ENCODE measurements at regions not wholly inside any gene's neighbourhood (a gene's known extent, or its start where the extent isn't known, plus 50 kb on each side); places are given as distances from the start of the nearest gene placed in this dataset.
"Not testable (repeated sequence)": the region's sequence is repeated elsewhere in the genome, so short reads cannot be mapped to it uniquely, and the experiment has no call there.

DNA sequence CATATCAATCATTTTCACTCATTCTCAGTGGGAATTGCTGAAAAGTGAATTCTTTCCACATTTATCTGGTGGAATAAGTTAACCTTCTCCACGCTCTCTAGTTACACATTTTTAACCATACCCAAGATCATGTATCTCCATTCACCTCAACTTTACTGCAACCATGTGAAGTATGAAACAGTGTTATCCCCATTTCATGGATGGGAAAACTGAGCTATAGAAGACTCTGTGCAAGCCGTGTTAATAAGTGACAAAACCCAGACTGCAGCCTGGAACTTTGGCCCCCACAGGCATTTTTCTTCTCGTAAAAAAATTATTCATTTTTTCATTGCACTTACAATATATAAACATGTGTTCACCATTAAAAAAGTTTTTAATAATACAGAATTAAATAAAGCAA is 82.4 kb upstream of the CCND2 start:
- no peak for FAIRE-seq

DNA sequence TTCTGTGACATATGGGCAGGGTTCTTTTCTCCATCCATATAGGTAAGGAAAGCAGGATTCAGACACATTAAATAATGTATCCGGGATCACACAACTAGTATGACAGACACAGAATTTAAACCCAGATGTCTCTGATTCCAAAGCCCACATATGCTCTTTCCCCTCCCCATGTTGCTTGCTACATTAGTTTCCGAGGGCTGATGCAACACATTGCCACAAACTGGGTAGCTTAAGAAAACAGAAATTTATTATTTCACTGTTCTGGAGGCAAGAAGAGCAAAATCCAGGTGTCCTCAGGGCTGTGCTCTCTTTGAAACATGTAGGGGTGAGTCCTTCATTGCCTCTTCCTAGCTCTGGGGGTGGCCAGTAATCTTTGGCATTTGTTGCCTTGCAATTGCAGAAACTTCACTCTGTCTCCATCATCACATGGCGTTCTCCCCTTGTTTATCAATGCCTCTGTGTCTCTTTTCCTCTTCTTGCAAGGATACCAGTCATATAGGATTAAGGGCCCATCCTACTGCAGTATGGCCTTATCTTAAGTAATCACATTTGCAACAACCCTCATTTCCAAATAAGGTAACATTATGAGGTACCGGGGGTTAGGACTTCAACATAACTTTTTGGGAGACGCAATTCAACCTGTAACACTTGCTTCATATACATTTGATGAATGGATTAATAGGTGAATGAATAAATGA is 83.0 kb upstream of the CCND2 start:
- no peak for FAIRE-seq

DNA sequence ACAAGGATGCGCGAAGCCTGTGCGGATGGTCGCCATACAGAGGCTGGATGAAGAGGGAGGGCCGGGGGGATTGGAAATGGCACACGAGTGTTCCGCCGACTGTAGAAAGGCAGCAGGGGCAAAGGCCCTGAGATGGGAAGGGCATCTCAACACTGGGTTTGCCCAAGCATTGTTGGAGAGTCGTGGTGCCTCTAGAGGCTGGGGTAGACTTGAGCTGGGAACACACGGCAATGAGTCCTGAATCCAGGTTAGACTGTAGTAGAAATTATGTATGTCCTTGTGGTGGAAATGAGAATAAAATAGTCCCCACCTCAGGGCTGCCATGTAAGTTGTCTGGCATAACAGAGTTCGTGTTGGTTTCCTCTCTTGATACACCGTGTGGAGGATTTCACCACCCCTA is 83.8 kb upstream of the CCND2 start:
- no peak for FAIRE-seq

DNA sequence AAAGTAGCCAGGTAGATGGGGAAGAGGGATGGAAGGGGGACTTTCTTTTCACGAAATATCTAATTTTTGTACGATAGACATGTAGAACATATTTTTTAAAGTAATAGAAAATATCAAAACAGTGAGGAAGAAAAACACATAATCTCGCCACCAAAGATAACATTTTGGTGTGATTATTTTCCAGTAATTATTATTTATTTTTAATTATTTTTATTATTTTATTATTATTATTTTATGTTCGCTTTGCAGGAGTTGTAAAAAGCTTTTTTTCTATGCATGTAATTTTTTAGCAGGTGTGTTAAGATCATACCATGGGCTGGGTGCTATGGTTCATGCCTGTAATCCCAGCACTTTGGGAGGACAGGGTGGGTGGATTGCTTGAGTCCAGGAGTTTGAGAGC is 85.6 kb upstream of the CCND2 start:
- no peak for FAIRE-seq

DNA sequence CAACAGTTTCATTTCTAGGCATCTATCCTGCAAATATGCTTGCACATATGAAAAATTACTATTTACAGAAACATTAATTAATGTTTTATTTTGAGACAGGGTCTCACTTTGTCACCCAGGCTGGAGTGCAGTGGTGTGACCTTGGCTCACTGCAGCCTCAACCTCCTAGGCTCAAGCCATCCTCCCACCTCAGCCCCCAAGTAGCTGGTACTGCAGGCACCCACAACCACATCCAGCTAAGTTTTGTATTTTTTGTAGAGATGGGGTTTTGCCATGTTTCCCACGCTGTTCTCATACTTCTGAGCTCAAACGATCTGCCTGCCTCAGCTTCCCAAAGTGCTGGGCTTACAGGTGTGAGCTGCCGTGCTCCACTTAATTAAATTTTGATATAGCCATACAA is 86.2 kb upstream of the CCND2 start:
- not testable (repeated sequence) for FAIRE-seq

DNA sequence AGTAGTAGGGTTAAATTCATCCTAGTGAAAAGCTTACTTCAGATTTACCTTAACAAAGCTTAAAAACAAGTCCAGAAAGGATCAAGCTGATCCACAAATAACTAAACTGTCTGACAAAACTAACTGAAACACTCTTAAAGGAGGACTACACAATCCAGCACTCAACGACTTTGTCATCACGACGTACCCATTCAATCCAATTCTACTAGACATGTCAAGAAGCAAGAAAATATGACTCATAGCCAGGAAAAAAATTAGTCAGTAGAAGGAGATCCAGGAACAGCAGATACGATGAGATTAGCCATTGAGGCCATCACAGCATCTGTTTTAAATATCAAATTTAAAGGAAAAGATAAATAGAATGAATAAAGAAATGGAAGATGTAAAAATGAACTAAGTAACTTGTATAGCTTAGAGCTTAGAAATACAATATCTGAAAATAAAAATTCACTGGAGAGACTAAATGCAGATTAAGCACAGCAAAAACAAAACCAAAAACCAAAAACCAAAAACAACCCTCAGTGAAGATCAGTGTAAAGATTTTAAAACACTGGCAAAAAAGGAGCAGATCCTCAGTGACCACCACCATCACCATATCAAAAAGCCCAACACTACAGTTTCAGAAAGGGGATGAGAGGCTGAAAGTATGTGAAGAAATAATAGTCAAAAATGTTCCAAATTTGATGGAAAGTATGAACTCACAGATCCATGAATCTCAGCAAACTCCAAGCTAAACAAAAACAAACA is 95.0 kb upstream of the CCND2 start:
- no peak for FAIRE-seq

DNA sequence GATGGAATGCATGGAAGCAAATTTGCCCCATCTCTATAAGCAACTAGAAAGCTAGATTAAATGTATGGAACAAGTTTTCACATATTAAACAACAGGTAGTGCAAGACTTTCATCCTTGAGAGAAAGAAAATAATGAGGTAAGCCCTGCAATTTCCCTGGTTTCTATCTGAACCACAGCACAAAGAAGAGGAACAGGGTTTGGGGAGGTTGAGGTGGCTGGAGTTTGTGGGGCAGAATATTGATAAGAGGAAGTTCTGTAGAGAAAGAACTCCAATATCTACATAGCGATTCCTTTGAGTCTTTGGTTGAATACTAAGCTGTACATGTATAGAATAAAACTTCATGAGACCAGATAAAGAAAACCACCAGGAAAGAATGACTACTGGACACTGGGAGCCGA is 96.3 kb upstream of the CCND2 start:
- no peak for FAIRE-seq

DNA sequence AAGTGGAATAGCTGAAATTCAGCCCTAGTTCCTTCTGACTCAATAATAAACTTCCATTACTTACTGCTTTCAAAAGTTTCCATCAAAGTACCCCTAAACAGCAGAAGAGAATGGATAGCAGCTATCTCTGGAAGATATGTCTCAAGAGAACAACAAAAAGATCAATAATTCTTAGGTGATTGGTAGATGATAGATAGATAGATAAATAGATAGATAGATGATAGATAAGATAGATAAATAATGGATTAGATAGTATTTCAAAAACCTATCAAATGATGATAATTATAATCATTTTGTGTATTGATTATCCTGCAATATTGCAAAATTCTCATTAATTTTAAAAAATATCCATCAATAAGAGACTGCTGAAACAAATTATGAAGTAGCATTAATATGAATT is 97.4 kb upstream of the CCND2 start:
- FAIRE-seq: no peak

DNA sequence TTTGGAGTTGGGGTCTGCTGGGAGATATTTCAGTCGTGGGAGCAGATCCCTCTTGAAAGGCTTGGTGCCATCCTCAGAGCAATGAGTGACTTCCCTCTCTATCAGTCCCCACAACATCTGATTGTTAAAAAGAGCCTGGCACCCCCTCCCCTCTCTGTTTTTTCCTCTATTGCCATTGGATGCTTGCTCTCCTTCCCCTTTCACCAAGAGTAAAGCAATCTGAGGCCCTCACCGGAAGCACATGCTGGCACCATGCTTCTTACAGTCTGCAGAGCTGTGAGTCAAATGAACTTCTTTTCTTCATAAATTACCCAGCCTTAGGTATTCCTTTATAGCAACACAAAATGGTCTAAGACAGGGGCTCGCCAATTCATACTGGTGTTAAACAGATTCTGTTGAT is 99.1 kb upstream of the CCND2 start:
- FAIRE-seq: no peak

DNA sequence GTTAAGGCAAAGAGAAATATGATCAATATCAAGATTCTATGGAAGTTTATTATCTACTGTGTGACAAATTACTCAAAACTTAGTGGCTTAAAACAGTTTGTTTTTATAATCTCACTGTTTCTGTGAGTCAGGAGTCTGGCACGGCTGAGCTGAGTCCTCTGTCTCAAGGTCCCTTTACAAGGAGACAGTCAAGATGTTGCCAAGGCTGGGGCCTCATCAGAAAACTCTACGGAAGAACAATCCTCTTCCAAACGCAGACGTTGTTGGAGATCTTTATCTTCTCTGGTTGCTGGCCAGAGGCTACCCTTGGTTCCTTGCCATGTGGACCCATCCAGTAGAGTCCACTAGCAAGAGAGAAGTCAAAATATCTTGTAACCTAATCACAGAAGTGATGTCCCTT is 100.6 kb upstream of the CCND2 start:
- no peak for FAIRE-seq

DNA sequence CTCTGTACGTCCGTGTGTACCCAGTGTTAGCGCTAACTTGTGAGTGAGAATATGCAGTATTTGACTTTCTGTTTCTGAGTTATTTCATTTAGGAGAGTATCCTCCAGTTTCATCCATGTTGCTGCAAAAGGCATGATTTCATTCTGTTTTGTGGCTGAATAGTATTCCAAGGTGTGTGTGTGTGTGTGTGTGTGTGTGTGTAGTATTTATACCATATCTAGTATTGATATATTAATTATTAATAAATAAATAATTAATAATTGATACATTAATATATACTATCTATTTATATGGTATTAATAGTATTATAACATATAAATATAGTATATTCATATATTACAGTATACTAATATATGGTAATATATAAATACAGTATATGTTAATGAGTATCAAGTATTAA is 101.8 kb upstream of the CCND2 start:
- no peak for FAIRE-seq

DNA sequence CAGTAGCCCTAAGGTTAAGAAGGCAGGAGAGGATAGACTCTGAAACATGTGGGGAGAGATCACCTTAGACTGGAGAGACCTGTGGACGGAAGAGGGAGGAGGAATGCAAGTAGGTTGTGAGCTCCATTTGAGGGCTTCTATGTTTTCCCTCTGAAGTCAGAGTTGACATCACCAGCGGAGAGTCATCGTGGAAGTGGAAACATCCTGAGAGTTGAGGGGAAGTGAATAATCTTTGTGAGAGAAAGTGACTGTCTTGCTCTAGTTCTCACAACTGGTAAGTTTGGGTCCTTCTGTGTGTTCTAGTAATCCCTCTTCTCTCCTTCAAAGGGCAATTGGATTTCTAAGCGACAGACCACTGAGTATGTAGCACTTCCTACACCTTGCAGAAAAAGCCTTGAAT is 103.6 kb upstream of the CCND2 start:
- FAIRE-seq: no peak

DNA sequence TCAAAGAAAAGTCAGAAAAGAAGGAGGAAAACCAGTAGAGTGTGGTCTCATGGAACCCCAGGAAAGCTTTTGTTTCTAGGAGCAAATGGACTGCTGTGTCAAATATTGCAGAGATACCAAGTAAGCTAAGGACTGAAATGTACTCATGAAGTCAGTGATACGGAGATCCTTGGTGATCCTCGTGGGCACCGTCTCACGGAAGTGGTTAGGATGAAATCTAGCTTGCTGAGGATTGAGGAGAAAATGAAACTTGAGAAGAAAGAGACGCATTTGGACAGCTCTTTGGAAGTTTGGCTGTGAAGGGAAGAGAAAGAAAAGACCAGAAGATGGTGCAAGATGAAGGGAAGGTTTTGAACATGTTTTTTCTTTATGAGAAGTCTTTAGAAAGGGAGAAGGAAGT is 104.0 kb upstream of the CCND2 start:
- FAIRE-seq: no peak

DNA sequence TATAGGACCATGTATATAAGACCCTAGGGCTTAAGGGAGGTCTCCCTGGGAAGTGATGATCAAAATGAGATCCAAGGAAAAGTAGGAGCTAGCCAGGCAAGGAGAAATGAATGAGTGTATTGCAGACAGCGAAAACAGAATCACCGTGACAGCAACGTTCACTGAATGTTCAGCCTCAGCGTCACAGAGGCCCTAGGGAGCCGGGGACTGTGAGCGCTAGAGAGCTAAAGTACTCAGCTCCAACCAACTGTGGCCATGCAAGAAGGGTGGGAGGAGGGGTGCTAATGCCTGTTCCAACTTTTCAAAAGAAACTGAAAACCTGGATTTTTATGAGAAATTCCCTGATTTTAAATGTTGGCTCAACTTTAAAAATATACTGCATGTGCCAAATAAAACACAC is 105.5 kb upstream of the CCND2 start:
- FAIRE-seq: no peak

DNA sequence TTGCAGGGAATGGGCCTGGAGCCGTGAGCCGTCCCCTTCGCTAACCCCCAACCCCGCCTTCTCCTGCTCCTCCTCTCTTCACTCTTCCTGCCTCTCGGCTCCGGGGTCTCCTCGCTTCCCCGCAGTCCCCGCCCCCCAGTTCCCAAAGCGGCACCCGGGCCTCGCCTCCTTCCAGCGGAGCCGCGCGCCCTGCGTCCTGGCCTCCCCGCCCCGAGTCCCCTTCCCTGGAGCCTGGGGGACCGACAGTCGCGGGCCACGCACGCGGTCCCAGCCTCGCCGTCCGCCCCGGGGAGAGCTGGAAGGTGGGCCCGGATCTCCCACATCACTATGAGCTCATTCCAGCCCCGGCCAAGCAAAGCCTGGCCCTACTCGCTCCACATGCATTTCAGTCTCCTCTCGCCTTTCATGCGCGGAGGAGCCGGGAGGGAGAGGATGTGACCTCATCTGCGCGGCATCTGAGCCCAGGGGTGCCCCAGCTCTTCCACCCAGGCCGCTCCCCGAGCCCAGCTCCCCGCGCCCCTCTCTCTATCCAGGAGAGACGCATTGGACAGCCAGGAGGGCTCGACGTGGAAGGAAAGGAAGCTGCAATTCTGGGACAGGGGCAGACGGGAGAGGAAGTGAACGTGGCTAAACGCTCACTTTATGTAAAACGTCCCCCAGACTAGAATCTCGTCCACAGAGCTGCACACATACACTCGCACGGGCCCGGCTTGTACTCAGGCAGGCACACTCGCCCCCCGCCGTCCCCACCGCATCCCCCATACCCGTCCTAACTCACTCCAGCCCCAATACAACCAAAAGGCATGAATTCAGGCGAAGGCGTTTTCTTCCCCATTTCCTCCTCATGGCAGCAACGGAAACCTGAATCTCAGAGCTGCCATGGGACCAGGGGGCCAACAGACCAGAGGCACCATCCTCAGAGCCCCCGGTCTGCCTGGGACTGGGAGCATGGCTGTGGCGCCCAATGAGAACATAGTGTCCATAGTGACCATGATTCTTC is 108.7 kb upstream of the CCND2 start:
- FAIRE-seq: no peak

DNA sequence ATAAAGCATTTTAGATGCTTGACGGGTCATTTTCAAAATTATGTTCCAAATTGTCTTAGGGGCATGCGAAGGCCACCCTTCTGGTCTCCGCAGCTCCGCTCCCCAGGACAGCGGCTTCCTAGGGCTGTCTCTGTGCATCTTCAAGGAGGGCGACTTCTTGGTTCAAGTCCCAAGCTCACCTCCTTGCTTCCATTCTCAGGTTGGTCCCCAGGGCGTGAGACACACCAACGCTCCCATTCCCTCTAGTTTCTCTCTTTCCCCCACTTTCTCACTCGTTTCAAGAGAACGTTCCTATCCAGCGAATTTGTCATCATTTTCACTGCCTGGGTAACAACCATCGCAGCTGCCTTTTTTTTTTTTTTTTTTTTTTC is 109.4 kb upstream of the CCND2 start:
- FAIRE-seq: no peak

DNA sequence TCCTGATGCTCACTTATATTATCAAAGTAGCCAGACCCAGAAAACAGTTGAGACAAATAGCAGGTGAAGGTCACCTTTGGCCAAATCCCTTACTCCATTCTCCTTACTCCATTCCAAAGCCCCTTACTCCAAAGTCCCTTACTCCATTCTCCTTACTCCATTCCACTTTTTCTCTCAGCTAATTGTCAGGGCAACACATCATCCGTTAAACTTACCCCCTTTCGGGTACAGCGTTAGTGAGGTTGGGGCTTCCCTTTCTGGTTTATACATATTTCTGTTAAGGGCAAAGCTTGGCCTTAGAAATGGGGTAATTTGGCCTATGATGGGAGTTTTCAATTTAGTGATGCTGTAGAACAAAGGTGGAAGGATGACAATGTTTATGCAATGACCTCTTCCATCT is 111.8 kb upstream of the CCND2 start:
- no peak for FAIRE-seq

DNA sequence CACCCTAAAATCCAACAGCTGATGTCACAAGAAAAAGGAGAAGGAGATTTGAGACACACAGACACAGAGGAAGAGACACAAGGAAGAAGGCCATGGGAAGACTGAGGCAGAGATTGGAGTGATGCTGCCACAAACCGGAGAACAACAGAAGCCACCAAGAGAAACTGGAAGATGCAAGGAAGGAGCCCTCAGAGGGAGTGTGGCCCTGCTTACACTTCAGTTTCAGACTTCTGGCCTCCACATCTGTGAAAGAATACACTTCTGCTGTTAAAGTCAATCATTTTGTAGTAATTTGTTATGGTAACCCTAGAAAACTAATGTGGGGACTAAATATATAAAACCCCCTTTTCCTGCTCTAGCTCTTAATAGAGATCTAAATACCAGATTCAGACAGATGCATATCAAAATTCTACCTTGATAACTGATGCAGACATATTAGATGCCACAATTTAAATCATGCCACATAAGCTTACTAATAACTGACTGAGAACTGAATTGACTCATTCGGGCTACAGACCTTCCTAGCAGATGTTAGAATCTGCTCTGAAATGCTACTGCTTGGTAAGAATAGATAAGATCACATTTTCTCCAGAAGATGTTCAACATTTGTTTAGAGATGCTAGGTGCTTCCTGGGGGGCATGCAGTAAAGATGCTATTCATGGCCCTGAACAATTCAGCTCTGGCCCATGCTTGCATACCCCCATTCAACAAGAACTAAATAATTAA is 113.1 kb upstream of the CCND2 start:
- no peak for FAIRE-seq

DNA sequence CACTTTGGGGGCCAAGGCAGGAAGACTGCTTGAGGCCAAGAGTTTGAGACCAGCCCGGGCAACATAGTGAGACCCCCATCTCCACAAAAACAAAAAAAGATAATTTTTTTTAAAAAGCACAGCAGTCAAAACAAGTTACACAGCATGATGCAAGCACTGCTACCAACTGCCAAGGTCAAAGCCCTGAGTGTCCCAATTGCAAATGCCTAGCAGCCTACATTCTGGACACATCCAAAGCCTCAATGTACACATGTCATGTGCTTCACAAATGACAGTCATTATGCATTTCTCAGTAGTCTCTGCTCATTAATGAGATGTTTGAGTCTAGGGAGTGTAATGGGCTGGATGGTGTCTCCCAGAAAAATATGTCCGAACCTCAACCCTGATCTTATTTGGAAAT is 113.7 kb upstream of the CCND2 start:
- no peak for FAIRE-seq

DNA sequence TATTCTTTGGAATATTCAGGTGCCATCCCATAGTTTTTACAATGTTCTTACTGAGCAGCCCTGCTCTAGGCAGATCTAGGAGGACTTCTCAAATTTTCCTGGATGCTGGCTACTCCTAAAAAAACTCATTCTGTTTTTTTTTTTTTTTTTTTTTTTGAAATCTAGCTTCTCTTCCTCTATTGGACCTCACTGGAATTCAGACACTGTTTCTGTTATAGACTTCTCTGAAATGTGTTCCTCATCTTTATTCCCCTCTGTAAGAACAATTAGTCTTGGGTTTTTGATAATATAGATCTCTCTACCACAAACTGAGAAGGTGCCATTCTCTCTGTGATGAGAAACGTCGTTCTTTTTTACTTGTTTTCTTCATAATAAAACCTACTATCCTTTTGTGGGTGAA is 115.3 kb upstream of the CCND2 start:
- no peak for FAIRE-seq

DNA sequence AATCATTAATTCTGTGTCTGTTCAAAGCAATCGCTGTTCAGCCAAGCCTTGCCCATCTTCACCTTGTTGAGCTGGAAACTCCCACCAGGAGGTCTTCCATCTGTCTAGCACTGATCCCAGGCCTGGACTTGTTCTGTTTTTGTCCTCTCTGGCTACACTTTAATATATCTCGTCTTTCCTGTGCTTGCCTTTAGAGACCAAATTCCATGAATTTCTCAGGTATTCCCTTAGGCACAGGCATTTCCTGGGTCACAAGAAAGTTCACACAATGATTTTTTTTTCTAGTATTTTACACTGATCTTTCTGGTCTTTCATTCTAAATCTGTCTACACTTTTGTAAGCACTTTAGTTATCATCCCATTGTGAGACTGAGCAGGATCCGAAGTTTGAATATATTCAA is 116.4 kb upstream of the CCND2 start:
- no peak for FAIRE-seq

DNA sequence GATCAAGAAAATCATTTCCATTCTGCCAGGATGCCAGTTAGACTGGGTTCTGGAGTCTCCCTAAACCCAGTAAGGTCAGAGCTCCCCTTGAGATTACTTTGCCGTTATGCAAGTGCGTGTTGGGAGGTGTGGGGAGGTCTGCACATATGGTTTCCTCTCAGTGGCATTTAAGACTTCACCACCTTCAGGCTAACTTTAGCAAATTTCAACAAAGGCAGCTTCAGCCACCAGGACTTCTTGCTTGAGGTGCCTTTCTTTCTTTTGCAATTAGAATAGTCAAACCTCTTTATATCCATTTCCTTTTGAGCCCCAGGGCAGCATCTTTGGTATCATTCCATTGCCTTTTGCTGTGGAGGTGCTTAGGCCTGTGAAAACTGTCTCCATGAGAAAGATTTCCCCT is 117.2 kb upstream of the CCND2 start:
- no peak for FAIRE-seq

DNA sequence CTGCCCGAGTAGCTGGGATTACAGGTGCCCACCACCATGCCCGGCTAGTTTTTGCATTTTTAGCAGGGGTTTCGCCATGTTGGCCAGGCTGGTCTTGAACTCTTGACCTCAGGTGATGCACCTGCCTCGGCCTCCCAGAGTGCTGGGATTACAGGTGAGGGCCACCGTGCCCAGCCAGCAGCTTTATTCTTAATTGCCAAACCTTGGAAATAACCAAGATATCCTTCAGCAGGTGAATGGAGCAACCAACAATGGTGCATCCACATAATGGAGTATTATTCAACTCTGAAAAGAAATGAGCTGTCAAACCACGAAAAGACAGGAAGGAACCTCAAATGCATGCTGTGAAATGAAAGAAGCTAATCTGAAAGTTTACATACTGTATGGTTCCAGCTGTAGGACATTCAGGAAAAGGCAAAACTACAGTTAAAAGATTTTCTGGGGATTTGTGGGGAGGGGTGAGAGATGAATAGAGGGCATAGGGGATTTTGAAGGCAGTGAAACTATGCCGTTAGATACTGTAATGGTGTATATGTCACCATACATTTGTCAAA is 118.8 kb upstream of the CCND2 start:
- no peak for FAIRE-seq

Measured in TTC549 (cell line).